Glutamatergic neuron (in vitro differentiated cells): ENCODE measurements at regions not wholly inside any gene's neighbourhood (a gene's known extent, or its start where the extent isn't known, plus 50 kb on each side); places are given as distances from the start of the nearest gene placed in this dataset.

Experiments used
- DNase-seq: peaks from one replicate; pipeline ENCODE4 v3.0.0; 2022
- H3K27ac Mint-ChIP-seq: one replicate; pipeline ENCODE4 v1.8.0; 2020; ENCODE audit warnings: mild to moderate bottlenecking, mixed read lengths, inconsistent platforms; ENCODE audit not compliant: unreplicated experiment
- H3K27me3 Mint-ChIP-seq: one replicate; pipeline ENCODE4 v1.8.0; 2020; ENCODE audit warnings: mild to moderate bottlenecking, moderate library complexity, mixed read lengths, inconsistent platforms; ENCODE audit not compliant: unreplicated experiment
- H3K36me3 Mint-ChIP-seq: one replicate; pipeline ENCODE4 v1.8.0; 2020; ENCODE audit warnings: mild to moderate bottlenecking, mixed read lengths, inconsistent platforms; ENCODE audit not compliant: unreplicated experiment
- H3K4me1 Mint-ChIP-seq: one replicate; pipeline ENCODE4 v1.8.0; 2020; ENCODE audit warnings: mild to moderate bottlenecking, low read depth, mixed read lengths, inconsistent platforms; ENCODE audit not compliant: unreplicated experiment
- H3K4me3 Mint-ChIP-seq: one replicate; pipeline ENCODE4 v1.8.0; 2020; ENCODE audit warnings: mild to moderate bottlenecking, mixed read lengths, inconsistent platforms; ENCODE audit not compliant: unreplicated experiment
- H3K9me3 Mint-ChIP-seq: one replicate; pipeline ENCODE4 v1.8.0; 2020; ENCODE audit warnings: mild to moderate bottlenecking, moderate library complexity, mixed read lengths, inconsistent platforms; ENCODE audit not compliant: unreplicated experiment
- TF ChIP-seq, protein P1 (sequence below): fragments of 200-600 bp; sonication (generic); IDR thresholded peaks from one replicate; pipeline ENCODE4 v1.5.0; 2021; ENCODE audit not compliant: partially characterized antibody, unreplicated experiment

DNA sequence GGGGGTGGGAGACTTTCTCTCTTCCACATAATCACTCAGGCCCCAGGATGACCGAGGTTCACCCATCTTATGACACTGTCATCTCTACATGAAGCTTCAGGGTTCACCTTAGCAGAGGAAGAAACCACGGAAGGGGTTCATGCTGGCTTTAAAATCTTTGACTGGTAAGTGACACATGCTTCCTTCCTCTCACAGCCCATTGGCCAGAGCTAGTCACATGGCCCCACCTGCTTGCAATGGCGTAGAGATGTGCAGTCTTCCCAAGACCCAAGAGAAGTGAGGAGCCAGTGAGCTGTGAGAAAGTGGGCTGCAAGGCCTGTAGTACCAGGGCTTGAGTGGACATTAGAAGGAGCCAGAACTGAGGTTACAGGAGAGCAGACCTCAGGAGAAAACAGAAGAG lies 180.3 kb downstream of the AXIN2 start:
- Mint-ChIP-seq H3K27ac (no peak overlapping the region), H3K4me3 (no peak overlapping the region), H3K27me3 (no peaks in the 10 kb centered on the region), H3K36me3 (no peaks in the 10 kb centered on the region), H3K4me1 (no peaks in the 10 kb centered on the region), H3K9me3 (no peaks in the 10 kb centered on the region)
- TF ChIP-seq, protein P1, sequence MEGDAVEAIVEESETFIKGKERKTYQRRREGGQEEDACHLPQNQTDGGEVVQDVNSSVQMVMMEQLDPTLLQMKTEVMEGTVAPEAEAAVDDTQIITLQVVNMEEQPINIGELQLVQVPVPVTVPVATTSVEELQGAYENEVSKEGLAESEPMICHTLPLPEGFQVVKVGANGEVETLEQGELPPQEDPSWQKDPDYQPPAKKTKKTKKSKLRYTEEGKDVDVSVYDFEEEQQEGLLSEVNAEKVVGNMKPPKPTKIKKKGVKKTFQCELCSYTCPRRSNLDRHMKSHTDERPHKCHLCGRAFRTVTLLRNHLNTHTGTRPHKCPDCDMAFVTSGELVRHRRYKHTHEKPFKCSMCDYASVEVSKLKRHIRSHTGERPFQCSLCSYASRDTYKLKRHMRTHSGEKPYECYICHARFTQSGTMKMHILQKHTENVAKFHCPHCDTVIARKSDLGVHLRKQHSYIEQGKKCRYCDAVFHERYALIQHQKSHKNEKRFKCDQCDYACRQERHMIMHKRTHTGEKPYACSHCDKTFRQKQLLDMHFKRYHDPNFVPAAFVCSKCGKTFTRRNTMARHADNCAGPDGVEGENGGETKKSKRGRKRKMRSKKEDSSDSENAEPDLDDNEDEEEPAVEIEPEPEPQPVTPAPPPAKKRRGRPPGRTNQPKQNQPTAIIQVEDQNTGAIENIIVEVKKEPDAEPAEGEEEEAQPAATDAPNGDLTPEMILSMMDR: no peak
- DNase-seq: no peak

DNA sequence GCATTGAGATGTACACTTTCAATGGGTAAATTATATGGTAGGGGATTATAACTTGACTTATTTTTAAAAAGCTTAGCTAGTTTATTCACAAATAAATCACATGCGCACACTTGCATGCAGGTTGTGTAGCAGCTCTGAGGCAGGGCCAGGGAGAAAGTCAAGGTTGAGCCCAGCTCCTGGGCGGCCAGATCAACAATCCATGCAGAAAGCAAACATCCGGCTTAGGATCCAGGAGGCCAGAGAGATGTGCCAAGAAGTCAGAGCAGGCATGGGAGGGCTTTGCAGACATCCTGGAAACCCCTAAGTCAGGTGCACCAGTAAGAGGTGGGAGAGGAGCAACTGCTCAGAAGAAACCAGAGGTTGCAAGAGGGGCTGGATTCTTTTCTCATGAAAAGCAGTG lies 186.5 kb downstream of the AXIN2 start:
- TF ChIP-seq, protein P1: no peak

DNA sequence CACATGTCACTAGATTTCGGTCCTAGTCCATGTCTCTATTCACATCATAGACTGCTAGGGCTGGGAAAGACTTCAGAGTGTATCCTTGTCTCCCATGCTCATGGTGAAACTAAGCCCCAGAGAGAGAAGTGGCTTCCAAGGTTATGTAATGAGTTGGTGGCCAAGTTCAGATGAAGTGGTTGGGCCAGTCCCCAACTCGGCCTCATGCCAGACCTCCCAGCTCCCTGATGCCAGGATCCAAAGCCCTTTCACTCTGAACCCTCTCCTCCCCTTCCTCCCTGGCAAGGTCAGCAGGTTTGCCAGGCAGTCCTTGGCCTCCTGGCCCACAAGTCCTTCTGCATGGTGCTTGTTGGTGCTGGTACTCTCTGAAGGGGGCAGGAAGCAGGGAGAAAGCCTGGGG lies 189.7 kb downstream of the AXIN2 start:
- Mint-ChIP-seq H3K36me3 (peaks cover 4% of the 10 kb centered on the region), H3K4me1 (peaks cover 6% of the 10 kb centered on the region), H3K27me3 (peaks cover 2% of the 10 kb centered on the region), H3K9me3 (no peaks in the 10 kb centered on the region), H3K4me3 (no peak overlapping the region), H3K27ac (no peak overlapping the region)
- DNase-seq: no peak
- TF ChIP-seq, protein P1: no peak

More for the DNA sequence above, 186.5 kb downstream of the AXIN2 start:
- peaks cover 4% of the 10 kb centered on the region for H3K36me3 Mint-ChIP-seq
- peaks cover 6% of the 10 kb centered on the region for H3K4me1 Mint-ChIP-seq
- H3K27me3 Mint-ChIP-seq: no peaks in the 10 kb centered on the region
- no peak overlapping the region for H3K27ac Mint-ChIP-seq
- no peak for DNase-seq
- no peaks in the 10 kb centered on the region for H3K9me3 Mint-ChIP-seq
- H3K4me3 Mint-ChIP-seq: no peak overlapping the region

DNA sequence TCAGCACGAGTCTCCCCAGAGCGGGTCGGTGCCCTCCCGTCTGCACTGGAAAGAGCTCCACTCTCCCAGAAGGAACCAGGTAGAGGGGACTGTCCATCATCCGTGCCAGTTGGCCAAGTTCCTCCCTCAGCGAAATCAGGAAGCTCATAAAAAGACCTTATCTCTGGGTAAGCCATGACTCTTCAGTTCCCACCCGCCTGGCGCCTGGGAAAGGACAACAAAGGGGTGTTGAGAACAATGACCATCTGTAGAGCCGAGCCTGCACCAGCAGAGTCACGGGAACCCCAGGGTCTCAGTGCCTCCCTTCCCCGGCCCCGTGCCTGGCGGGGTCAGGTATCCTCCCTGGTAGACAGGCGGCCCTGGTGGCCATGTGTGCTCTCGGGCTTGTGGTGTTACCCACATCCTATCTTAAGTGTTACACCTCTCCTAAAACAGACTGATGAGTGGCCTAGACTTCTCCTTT lies 190.7 kb downstream of the AXIN2 start:
- no peak overlapping the region for H3K27ac Mint-ChIP-seq
- H3K9me3 Mint-ChIP-seq: no peaks in the 10 kb centered on the region
- peaks cover 4% of the 10 kb centered on the region for H3K36me3 Mint-ChIP-seq
- no peak overlapping the region for H3K4me3 Mint-ChIP-seq
- peaks cover 6% of the 10 kb centered on the region for H3K4me1 Mint-ChIP-seq
- H3K27me3 Mint-ChIP-seq: peaks cover 2% of the 10 kb centered on the region
- TF ChIP-seq, protein P1: no peak
- no peak for DNase-seq

DNA sequence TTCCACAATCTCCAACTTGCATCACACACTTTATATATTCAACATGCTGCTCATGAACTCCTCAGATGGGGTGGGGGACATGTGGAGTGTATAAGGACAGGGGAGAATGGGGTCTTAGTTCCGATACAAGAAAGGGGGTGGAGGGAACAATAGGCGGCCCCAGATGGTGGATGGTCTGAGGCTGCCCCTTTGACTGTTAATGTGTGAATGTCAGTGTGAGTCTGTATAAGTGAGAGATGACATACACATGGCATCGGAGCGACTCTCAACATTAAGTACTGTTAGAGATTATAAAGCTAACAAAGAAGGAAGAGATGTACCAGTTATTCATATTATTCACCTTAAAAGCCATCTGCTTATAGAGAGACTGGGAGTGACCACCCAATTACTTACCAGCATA lies 193.1 kb downstream of the AXIN2 start:
- H3K4me1 Mint-ChIP-seq: peaks cover 4% of the 10 kb centered on the region
- peaks cover 3% of the 10 kb centered on the region for H3K9me3 Mint-ChIP-seq
- no peak for DNase-seq
- H3K36me3 Mint-ChIP-seq: peaks cover 4% of the 10 kb centered on the region
- TF ChIP-seq, protein P1: no peak
- H3K27ac Mint-ChIP-seq: no peak overlapping the region
- no peak overlapping the region for H3K4me3 Mint-ChIP-seq
- peaks cover 2% of the 10 kb centered on the region for H3K27me3 Mint-ChIP-seq
